ENCODE measurements at regions not wholly inside any gene's neighbourhood (a gene's known extent, or its start where the extent isn't known, plus 50 kb on each side); places are given as distances from the start of the nearest gene placed in this dataset.

GRCh38 chr13:76741624-76742023 lies 144.6 kb downstream of the KCTD12 start:
- Histone ChIP-seq H4K20me1 (replicated peaks; ENCODE audit: control insufficient read depth, extremely low read depth, insufficient read depth, low read length) (no peaks in the 10 kb centered on the region), H3K4me1 (ENCODE audit: control insufficient read depth, extremely low read depth, insufficient read depth, low read length) (peaks cover 7% of the 10 kb centered on the region), H2AFZ (ENCODE audit: low read depth, low read length) (no peak overlapping the region), H3K4me3 (replicated peaks in 1 of 3; ENCODE audit: insufficient read depth in 1 of 3, low read depth in 1 of 3, low read length in 3 of 3) (no peak overlapping the region), H3K36me3 (ENCODE audit: control insufficient read depth in 2 of 2, extremely low read depth in 1 of 2, insufficient read depth in 2 of 2, low read length in 2 of 2) (no peaks in the 10 kb centered on the region), H3K27me3 (ENCODE audit: control insufficient read depth in 2 of 2, insufficient read depth in 2 of 2, low read length in 2 of 2) (no peaks in the 10 kb centered on the region), H3K9me1 (replicated peaks; ENCODE audit: control insufficient read depth, extremely low read depth, insufficient read depth, low read length) (no peaks in the 10 kb centered on the region), H3K4me2 (ENCODE audit: insufficient read depth, low read length) (no peak overlapping the region), H3K27ac (ENCODE audit: insufficient read depth, low read depth, low read length) (no peak overlapping the region), H3K9me3 (replicated peaks; ENCODE audit: control insufficient read depth, insufficient read depth, low read length) (no peaks in the 10 kb centered on the region), H3K9ac (replicated peaks; ENCODE audit: extremely low read depth, insufficient read depth, low read length) (no peak overlapping the region), H3K79me2 (ENCODE audit: control insufficient read depth, insufficient read depth, low read length) (no peaks in the 10 kb centered on the region)
- intact Hi-C loops (cut with micrococcal nuclease): no loop called here
- ChIA-PET POLR2A (no interaction called here), CTCF (interaction anchor here (1.3 kb wide), 1 partner anchor 143 kb away, joined by 4 read pairs; no protein-coding TSS in a partner anchor)
- FAIRE-seq (no peak), DNase-seq (ENCODE audit: low read depth, low spot score) (no peak)
- no TSS peak for BruUV-seq (replicated peaks)
- dilution Hi-C loops (cut with MboI; ENCODE audit: extremely low pct_ligation_motif_present, low sequenced_read_pairs): no loop called here
- TF ChIP-seq POLR2AphosphoS5 (IDR thresholded peaks at IDR 0.05; ENCODE audit: insufficient read depth, low read depth, low read length): no peak
- no peak for TF ChIP-seq GATA2 (IDR thresholded peaks at IDR 0.05; ENCODE audit: insufficient read depth, insufficient read length, low read depth, low read length)

GRCh38 chr13:76741046-76741445 lies 145.2 kb downstream of the KCTD12 start:
- DNase-seq (ENCODE audit: low read depth, low spot score) (peak; percentile 33), FAIRE-seq (no peak)
- H2AFZ ChIP-seq (ENCODE audit: low read depth, low read length): no peak overlapping the region
- intact Hi-C loops (cut with micrococcal nuclease): no loop called here
- ChIA-PET CTCF (interaction anchor here (1.3 kb wide), 1 partner anchor 144 kb away, joined by 4 read pairs; no protein-coding TSS in a partner anchor), POLR2A (no interaction called here)
- H3K36me3 ChIP-seq (ENCODE audit: control insufficient read depth in 2 of 2, extremely low read depth in 1 of 2, insufficient read depth in 2 of 2, low read length in 2 of 2): no peaks in the 10 kb centered on the region
- TF ChIP-seq POLR2AphosphoS5 (IDR thresholded peaks at IDR 0.05; ENCODE audit: insufficient read depth, low read depth, low read length) (no peak), JUN (IDR thresholded peaks at IDR 0.05; ENCODE audit: borderline replicate concordance, insufficient read depth, insufficient read length, low read depth) (no peak), EZH2 (IDR thresholded peaks at IDR 0.05; ENCODE audit: borderline replicate concordance, low read depth, low read length, severe bottlenecking) (no peak), MAX (IDR thresholded peaks at IDR 0.05; ENCODE audit: insufficient read depth, insufficient read length) (no peak), MYC (IDR thresholded peaks at IDR 0.05; ENCODE audit: low read depth, low read length) (no peak), GATA2 (IDR thresholded peaks at IDR 0.05; ENCODE audit: insufficient read depth, insufficient read length, low read depth, low read length) (no peak), FOS (IDR thresholded peaks at IDR 0.05; ENCODE audit: borderline replicate concordance, insufficient read depth, low read length) (no peak), POLR2A (IDR thresholded peaks at IDR 0.05; ENCODE audit: low read depth, low read length) (no peak), CTCF (IDR thresholded peaks at IDR 0.05; ENCODE audit: extremely low read depth in 1 of 2, insufficient read depth in 1 of 2, low read depth in 1 of 2, low read length in 2 of 2) (no peak)
- H3K9me3 ChIP-seq (replicated peaks; ENCODE audit: control insufficient read depth, insufficient read depth, low read length): no peaks in the 10 kb centered on the region
- no peak overlapping the region for H3K4me3 ChIP-seq (replicated peaks in 1 of 3; ENCODE audit: insufficient read depth in 1 of 3, low read depth in 1 of 3, low read length in 3 of 3)
- H3K9me1 ChIP-seq (replicated peaks; ENCODE audit: control insufficient read depth, extremely low read depth, insufficient read depth, low read length): no peaks in the 10 kb centered on the region
- no peak overlapping the region for H3K4me2 ChIP-seq (ENCODE audit: insufficient read depth, low read length)
- no peak overlapping the region for H3K27ac ChIP-seq (ENCODE audit: insufficient read depth, low read depth, low read length)
- H4K20me1 ChIP-seq (replicated peaks; ENCODE audit: control insufficient read depth, extremely low read depth, insufficient read depth, low read length): no peaks in the 10 kb centered on the region
- dilution Hi-C loops (cut with MboI; ENCODE audit: extremely low pct_ligation_motif_present, low sequenced_read_pairs): no loop called here
- BruUV-seq (replicated peaks): no TSS peak
- H3K79me2 ChIP-seq (ENCODE audit: control insufficient read depth, insufficient read depth, low read length): no peaks in the 10 kb centered on the region
- no peaks in the 10 kb centered on the region for H3K27me3 ChIP-seq (ENCODE audit: control insufficient read depth in 2 of 2, insufficient read depth in 2 of 2, low read length in 2 of 2)
- peaks cover 7% of the 10 kb centered on the region for H3K4me1 ChIP-seq (ENCODE audit: control insufficient read depth, extremely low read depth, insufficient read depth, low read length)
- H3K9ac ChIP-seq (replicated peaks; ENCODE audit: extremely low read depth, insufficient read depth, low read length): no peak overlapping the region

Data from endothelial cell of umbilical vein (primary cell).